ENCODE measurements at regions not wholly inside any gene's neighbourhood (a gene's known extent, or its start where the extent isn't known, plus 50 kb on each side); places are given as distances from the start of the nearest gene placed in this dataset.

DNA sequence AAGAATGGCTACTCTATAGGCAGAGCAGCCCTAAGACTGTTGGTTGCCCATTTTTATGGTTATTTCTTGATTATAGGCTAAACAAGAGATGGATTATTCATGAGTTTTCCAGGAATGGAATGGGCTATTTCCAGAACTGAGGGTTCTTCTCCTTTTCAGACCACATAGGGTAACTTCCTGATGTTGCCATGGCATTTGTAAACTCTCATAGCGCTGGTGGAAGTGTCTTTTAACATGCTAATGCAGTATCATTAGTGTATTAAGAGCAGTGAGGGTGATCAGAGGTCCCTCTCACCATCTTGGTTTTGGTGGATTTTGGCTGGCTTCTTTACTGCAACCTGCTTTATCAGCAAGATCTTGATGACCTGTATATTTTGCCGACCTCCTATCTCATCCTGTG, 904.6 kb upstream of the FBXO33 start:
- H3K79me2 ChIP-seq (ENCODE audit: insufficient read depth, low read length): no peaks in the 10 kb centered on the region
- no peak overlapping the region for H3K27ac ChIP-seq (ENCODE audit: extremely low read length, insufficient read depth, low read length)
- no peaks in the 10 kb centered on the region for H3K36me3 ChIP-seq (replicated peaks in 1 of 2; ENCODE audit: control insufficient read depth in 1 of 2, insufficient read depth in 2 of 2, low read length in 2 of 2)
- TF ChIP-seq MBD4 (IDR thresholded peaks at IDR 0.05; ENCODE audit: borderline replicate concordance, low read length) (no peak), FOSL2 (CRISPR knock-in tag; IDR thresholded peaks at IDR 0.05) (no peak), ZNF343 (CRISPR knock-in tag; IDR thresholded peaks at IDR 0.05) (no peak), ZFP90 (CRISPR knock-in tag; IDR thresholded peaks at IDR 0.05; ENCODE audit: borderline replicate concordance) (no peak), ZSCAN25 (CRISPR knock-in tag; IDR thresholded peaks at IDR 0.05) (no peak), FOXM1 (CRISPR knock-in tag; IDR thresholded peaks at IDR 0.05) (no peak), ZNF660 (CRISPR knock-in tag; IDR thresholded peaks at IDR 0.05; ENCODE audit: borderline replicate concordance, low read depth) (no peak), MED8 (CRISPR knock-in tag; IDR thresholded peaks at IDR 0.05; ENCODE audit: insufficient replicate concordance) (no peak), KLF15 (CRISPR knock-in tag; IDR thresholded peaks at IDR 0.05; ENCODE audit: borderline replicate concordance) (no peak), MYC (CRISPR knock-in tag; IDR thresholded peaks at IDR 0.05; ENCODE audit: borderline replicate concordance) (no peak), ZNF253 (CRISPR knock-in tag; IDR thresholded peaks at IDR 0.05; ENCODE audit: borderline replicate concordance) (no peak), PHB2 (IDR thresholded peaks at IDR 0.05; ENCODE audit: partially characterized antibody) (no peak)
- TF ChIP-seq, protein P1, sequence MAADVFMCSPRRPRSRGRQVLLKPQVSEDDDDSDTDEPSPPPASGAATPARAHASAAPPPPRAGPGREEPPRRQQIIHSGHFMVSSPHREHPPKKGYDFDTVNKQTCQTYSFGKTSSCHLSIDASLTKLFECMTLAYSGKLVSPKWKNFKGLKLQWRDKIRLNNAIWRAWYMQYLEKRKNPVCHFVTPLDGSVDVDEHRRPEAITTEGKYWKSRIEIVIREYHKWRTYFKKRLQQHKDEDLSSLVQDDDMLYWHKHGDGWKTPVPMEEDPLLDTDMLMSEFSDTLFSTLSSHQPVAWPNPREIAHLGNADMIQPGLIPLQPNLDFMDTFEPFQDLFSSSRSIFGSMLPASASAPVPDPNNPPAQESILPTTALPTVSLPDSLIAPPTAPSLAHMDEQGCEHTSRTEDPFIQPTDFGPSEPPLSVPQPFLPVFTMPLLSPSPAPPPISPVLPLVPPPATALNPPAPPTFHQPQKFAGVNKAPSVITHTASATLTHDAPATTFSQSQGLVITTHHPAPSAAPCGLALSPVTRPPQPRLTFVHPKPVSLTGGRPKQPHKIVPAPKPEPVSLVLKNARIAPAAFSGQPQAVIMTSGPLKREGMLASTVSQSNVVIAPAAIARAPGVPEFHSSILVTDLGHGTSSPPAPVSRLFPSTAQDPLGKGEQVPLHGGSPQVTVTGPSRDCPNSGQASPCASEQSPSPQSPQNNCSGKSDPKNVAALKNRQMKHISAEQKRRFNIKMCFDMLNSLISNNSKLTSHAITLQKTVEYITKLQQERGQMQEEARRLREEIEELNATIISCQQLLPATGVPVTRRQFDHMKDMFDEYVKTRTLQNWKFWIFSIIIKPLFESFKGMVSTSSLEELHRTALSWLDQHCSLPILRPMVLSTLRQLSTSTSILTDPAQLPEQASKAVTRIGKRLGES (CRISPR knock-in tag; IDR thresholded peaks at IDR 0.05; ENCODE audit: borderline replicate concordance): no peak
- TF ChIP-seq, protein P2, sequence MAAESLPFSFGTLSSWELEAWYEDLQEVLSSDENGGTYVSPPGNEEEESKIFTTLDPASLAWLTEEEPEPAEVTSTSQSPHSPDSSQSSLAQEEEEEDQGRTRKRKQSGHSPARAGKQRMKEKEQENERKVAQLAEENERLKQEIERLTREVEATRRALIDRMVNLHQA (CRISPR knock-in tag; IDR thresholded peaks at IDR 0.05): no peak
- TF ChIP-seq, protein P3, sequence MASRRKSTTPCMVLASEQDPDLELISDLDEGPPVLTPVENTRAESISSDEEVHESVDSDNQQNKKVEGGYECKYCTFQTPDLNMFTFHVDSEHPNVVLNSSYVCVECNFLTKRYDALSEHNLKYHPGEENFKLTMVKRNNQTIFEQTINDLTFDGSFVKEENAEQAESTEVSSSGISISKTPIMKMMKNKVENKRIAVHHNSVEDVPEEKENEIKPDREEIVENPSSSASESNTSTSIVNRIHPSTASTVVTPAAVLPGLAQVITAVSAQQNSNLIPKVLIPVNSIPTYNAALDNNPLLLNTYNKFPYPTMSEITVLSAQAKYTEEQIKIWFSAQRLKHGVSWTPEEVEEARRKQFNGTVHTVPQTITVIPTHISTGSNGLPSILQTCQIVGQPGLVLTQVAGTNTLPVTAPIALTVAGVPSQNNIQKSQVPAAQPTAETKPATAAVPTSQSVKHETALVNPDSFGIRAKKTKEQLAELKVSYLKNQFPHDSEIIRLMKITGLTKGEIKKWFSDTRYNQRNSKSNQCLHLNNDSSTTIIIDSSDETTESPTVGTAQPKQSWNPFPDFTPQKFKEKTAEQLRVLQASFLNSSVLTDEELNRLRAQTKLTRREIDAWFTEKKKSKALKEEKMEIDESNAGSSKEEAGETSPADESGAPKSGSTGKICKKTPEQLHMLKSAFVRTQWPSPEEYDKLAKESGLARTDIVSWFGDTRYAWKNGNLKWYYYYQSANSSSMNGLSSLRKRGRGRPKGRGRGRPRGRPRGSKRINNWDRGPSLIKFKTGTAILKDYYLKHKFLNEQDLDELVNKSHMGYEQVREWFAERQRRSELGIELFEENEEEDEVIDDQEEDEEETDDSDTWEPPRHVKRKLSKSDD (CRISPR knock-in tag; IDR thresholded peaks at IDR 0.05; ENCODE audit: low read depth): no peak
- TF ChIP-seq, protein P4, sequence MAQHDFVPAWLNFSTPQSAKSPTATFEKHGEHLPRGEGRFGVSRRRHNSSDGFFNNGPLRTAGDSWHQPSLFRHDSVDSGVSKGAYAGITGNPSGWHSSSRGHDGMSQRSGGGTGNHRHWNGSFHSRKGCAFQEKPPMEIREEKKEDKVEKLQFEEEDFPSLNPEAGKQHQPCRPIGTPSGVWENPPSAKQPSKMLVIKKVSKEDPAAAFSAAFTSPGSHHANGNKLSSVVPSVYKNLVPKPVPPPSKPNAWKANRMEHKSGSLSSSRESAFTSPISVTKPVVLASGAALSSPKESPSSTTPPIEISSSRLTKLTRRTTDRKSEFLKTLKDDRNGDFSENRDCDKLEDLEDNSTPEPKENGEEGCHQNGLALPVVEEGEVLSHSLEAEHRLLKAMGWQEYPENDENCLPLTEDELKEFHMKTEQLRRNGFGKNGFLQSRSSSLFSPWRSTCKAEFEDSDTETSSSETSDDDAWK (CRISPR knock-in tag; IDR thresholded peaks at IDR 0.05): no peak
- TF ChIP-seq, protein P5, sequence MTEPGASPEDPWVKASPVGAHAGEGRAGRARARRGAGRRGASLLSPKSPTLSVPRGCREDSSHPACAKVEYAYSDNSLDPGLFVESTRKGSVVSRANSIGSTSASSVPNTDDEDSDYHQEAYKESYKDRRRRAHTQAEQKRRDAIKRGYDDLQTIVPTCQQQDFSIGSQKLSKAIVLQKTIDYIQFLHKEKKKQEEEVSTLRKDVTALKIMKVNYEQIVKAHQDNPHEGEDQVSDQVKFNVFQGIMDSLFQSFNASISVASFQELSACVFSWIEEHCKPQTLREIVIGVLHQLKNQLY (CRISPR knock-in tag; IDR thresholded peaks at IDR 0.05): no peak
- intact Hi-C loops (cut with micrococcal nuclease; ENCODE audit: unreplicated experiment): no loop called here
- no peaks in the 10 kb centered on the region for H4K20me1 ChIP-seq (ENCODE audit: insufficient read depth, low read length)
- in situ Hi-C loops (cut with HindIII; ENCODE audit: extremely low pct_ligation_motif_present, low pct_unique_long_range_greater_than_20kb): no loop called here
- POLR2A ChIA-PET: no interaction called here
- CTCF ChIA-PET (ENCODE audit: low intra/inter-chr PET ratio, low total read pairs): no interaction called here
- no TSS peak for BruUV-seq (replicated peaks)
- H3K9me3 ChIP-seq (ENCODE audit: low read length): peaks cover 89% of the 10 kb centered on the region
- no peak overlapping the region for H3K9ac ChIP-seq (ENCODE audit: insufficient read depth, low read depth, low read length)
- no peak for ATAC-seq
- no peaks in the 10 kb centered on the region for H3K27me3 ChIP-seq (ENCODE audit: control insufficient read depth in 1 of 2, insufficient read depth in 2 of 2, low read length in 2 of 2)
- no peak overlapping the region for H2AFZ ChIP-seq (ENCODE audit: low read length)
- WGBS (ENCODE audit: low lambda C conversion rate): 4% methylated on average over 2 of the region's 2 CpGs
- DNase-seq (ENCODE audit: low spot score): no peak
- no peak overlapping the region for H3K4me2 ChIP-seq (ENCODE audit: low read depth, low read length)
- FAIRE-seq: no peak
- no peaks in the 10 kb centered on the region for H3K4me1 ChIP-seq (ENCODE audit: insufficient read depth, low read length)
- H3K4me3 ChIP-seq (replicated peaks in 1 of 3; ENCODE audit: insufficient read depth in 1 of 3, low read depth in 2 of 3, low read length in 3 of 3): no peak overlapping the region

Measured in HepG2 (cell line).